Type B pancreatic cell (in vitro differentiated cells): ENCODE measurements at regions not wholly inside any gene's neighbourhood (a gene's known extent, or its start where the extent isn't known, plus 50 kb on each side); places are given as distances from the start of the nearest gene placed in this dataset. TPM values are rescaled to one million over a fixed set of nuclear protein-coding genes. Genes with fewer than 3 reads are reported as not detected.

Experiments
- DNase-seq: peaks from one replicate; pipeline ENCODE4 v3.0.0; 2021; ENCODE audit warnings: mixed read lengths; ENCODE audit not compliant: unreplicated experiment; ENCODE audit errors: extremely low spot score
- H3K27ac Mint-ChIP-seq: 2 replicates; pipeline ENCODE4 v1.8.0; 2021; ENCODE audit warnings: mild to moderate bottlenecking, mixed read lengths
- H3K27me3 Mint-ChIP-seq: 2 replicates; pipeline ENCODE4 v1.8.0; 2021; ENCODE audit warnings: mixed read lengths
- H3K36me3 Mint-ChIP-seq: 2 replicates; pipeline ENCODE4 v1.8.0; 2021; ENCODE audit warnings: mixed read lengths
- H3K4me1 Mint-ChIP-seq: one replicate; pipeline ENCODE4 v1.8.0; 2021; ENCODE audit warnings: mixed read lengths; ENCODE audit not compliant: unreplicated experiment
- H3K4me3 Mint-ChIP-seq: 2 replicates; pipeline ENCODE4 v1.8.0; 2021; ENCODE audit warnings: mild to moderate bottlenecking, mixed read lengths
- H3K9me3 Mint-ChIP-seq: 2 replicates; pipeline ENCODE4 v1.8.0; 2021; ENCODE audit warnings: mixed read lengths
- CTCF ChIP-seq: fragments of 200-600 bp; sonication (generic); conservative IDR thresholded peaks from 2 replicates; pipeline ENCODE4 v1.5.0; 2021; ENCODE audit warnings: antibody characterized with exemption, mild to moderate bottlenecking
- microRNA-seq: library from miRNA; unstranded; fragments of <30 nt; microRNA quantifications from one replicate; pipeline ENCODE4, GENCODE V29; 2020

- no peaks in the 10 kb centered on the region for H3K9me3 Mint-ChIP-seq
- TF ChIP-seq CTCF = no peak
- no peak overlapping the region for H3K4me3 Mint-ChIP-seq
- H3K27me3 Mint-ChIP-seq = no peaks in the 10 kb centered on the region
- no peak overlapping the region for H3K27ac Mint-ChIP-seq
- no peaks in the 10 kb centered on the region for H3K36me3 Mint-ChIP-seq
- no peak for DNase-seq
- H3K4me1 Mint-ChIP-seq = no peaks in the 10 kb centered on the region
Observed at GRCh38 chr11:28384418-28384817, 276.2 kb downstream of the METTL15 start.

GRCh38 chr11:28383456-28383855 is 275.3 kb downstream of the METTL15 start:
- H3K9me3 Mint-ChIP-seq = no peaks in the 10 kb centered on the region
- H3K4me3 Mint-ChIP-seq = no peak overlapping the region
- no peak overlapping the region for H3K27ac Mint-ChIP-seq
- TF ChIP-seq CTCF = no peak
- no peaks in the 10 kb centered on the region for H3K4me1 Mint-ChIP-seq
- H3K36me3 Mint-ChIP-seq = no peaks in the 10 kb centered on the region
- DNase-seq = no peak
- H3K27me3 Mint-ChIP-seq = no peaks in the 10 kb centered on the region

Small RNAs in the stretch of these regions (microRNA-seq; reads per million reads assigned to microRNA genes)
- gene MIR8068 = not detected
